Transverse colon (tissue), 4 donors: ENCODE measurements at regions not wholly inside any gene's neighbourhood (a gene's known extent, or its start where the extent isn't known, plus 50 kb on each side); places are given as distances from the start of the nearest gene placed in this dataset.
"Not testable (repeated sequence)": the region's sequence is repeated elsewhere in the genome, so short reads cannot be mapped to it uniquely, and the experiment has no call there.

Experiments used
- DNase-seq: peaks from one replicate; pipeline ENCODE4 v3.0.0-alpha.2; 2019
- H3K27ac ChIP-seq, 4 donors: fragments of 200-600 bp; sonication (generic); 2 replicates each; pipeline ENCODE4 v1.5.1; 2016 to 2018; ENCODE audit warnings: inconsistent platforms in 4 of 4
- H3K27me3 ChIP-seq: fragments of 200-600 bp; sonication (generic); 2 replicates; pipeline ENCODE4 v1.5.1; 2017; ENCODE audit warnings: inconsistent platforms
- H3K36me3 ChIP-seq, 4 donors: fragments of 200-600 bp; sonication (generic); 2 replicates each; pipeline ENCODE4 v1.5.1; 2017 to 2019; ENCODE audit warnings: inconsistent platforms in 4 of 4
- H3K4me1 ChIP-seq, 4 donors: fragments of 200-600 bp; sonication (generic); 2 replicates each; pipeline ENCODE4 v1.5.1; 2017 to 2020; ENCODE audit warnings: inconsistent platforms in 4 of 4
- H3K4me3 ChIP-seq, 4 donors: fragments of 200-600 bp; sonication (generic); 1 replicate in 1 of 4; 2 replicates in 3 of 4; pipeline versions ENCODE4 v1.5.1 to v1.6.1; 2017 to 2019; ENCODE audit warnings: inconsistent platforms in 4 of 4
- H3K9me3 ChIP-seq, 2 donors: fragments of 200-600 bp; sonication (generic); 2 replicates each; pipeline ENCODE4 v1.5.1; 2017 to 2019; ENCODE audit warnings: inconsistent platforms in 2 of 2
- CTCF ChIP-seq, 5 experiments: fragments of 200-600 bp in 3 of 5; fragments of 450-650 bp in 2 of 5; sonication (generic) in 3 of 5; IDR thresholded peaks; 1 replicate in 2 of 5; 2 replicates in 3 of 5; pipeline ENCODE4 v1.5.1; 2016 to 2017; ENCODE audit warnings: antibody characterized with exemption in 5 of 5, inconsistent platforms in 3 of 5, mild to moderate bottlenecking in 2 of 5, moderate library complexity in 1 of 5
- EP300 ChIP-seq: sonication (generic); formaldehyde crosslinking; IDR thresholded peaks from one replicate; pipeline ENCODE4 v1.6.1; 2017; ENCODE audit warnings: antibody characterized with exemption, low read depth
- POLR2A ChIP-seq: fragments of 450-650 bp; IDR thresholded peaks from one replicate; pipeline ENCODE4 v1.6.1; 2016; ENCODE audit warnings: antibody characterized with exemption, mild to moderate bottlenecking, moderate library complexity
- POLR2AphosphoS5 ChIP-seq, 3 donors: sonication (generic); formaldehyde crosslinking; IDR thresholded peaks; one replicate each; pipeline ENCODE4 v1.6.1; 2016; ENCODE audit warnings: antibody characterized with exemption in 3 of 3
- WGBS, 2 donors: methylation state at CpG; one replicate each; pipeline ENCODE4 v1.1.5; 2018; ENCODE audit warnings: low coverage in 1 of 2; 5-methylcytosine and 5-hydroxymethylcytosine counted together
- in situ Hi-C, 4 donors: fragments of 200-750 bp; cut with MboI; loops; one replicate each; pipeline versions ENCODE4 v1.15.0 to v1.15.1; 2017; ENCODE audit warnings: low sequenced_read_pairs in 3 of 4, low pct_ligation_motif_present in 1 of 4, low pct_unique_long_range_greater_than_20kb in 1 of 4
- intact Hi-C: fragments of 100-400 bp; cut with DNase I; formaldehyde crosslinking; loops from one replicate; pipeline ENCODE4 v1.15.1; 2023; ENCODE audit warnings: low total_unique reads

GRCh38 chr5:119694284-119694683 lies 64.9 kb downstream of the FAM170A start:
- Histone ChIP-seq H3K27ac (no peak overlapping the region), H3K4me1 (no peaks in the 10 kb centered on the region), H3K9me3 (peaks cover 6% of the 10 kb centered on the region in 2 donors), H3K27me3 (no peaks in the 10 kb centered on the region), H3K4me3 (no peak overlapping the region), H3K36me3 (no peaks in the 10 kb centered on the region)
- intact Hi-C loops (no loop called here), in situ Hi-C loops (no loop called here)
- no peak for TF ChIP-seq POLR2A
- TF ChIP-seq CTCF (IDR thresholded peaks at IDR 0.05), result no peak
- no peak for TF ChIP-seq POLR2AphosphoS5 (IDR thresholded peaks at IDR 0.05)
- no peak for DNase-seq
- WGBS, 2 donors, result 66% methylated on average over 3 of the region's 3 CpGs; no CpG with 5 or more reads in 1 of the 2 donors

- in situ Hi-C loops (no loop called here), intact Hi-C loops (no loop called here)
- peak; percentile 44 for DNase-seq
- Histone ChIP-seq H3K4me1 (peaks cover 0 to 13% (median 3%) of the 10 kb centered on the region in 4 donors), H3K4me3 (no peak overlapping the region), H3K9me3 (peaks cover 0 to 3% of the 10 kb centered on the region in 2 donors), H3K27ac (peak overlapping the region in 3 of 4 donors; percentile 50 to 66 (median 55)), H3K27me3 (no peaks in the 10 kb centered on the region), H3K36me3 (no peaks in the 10 kb centered on the region)
- WGBS, 2 donors, result 53 to 58% methylated on average over 6 to 9 of the region's 9 CpGs
- no peak for TF ChIP-seq CTCF (IDR thresholded peaks at IDR 0.05)
These were observed 76.7 kb downstream of the FAM170A start for GRCh38 chr5:119706049-119706448.

DNA sequence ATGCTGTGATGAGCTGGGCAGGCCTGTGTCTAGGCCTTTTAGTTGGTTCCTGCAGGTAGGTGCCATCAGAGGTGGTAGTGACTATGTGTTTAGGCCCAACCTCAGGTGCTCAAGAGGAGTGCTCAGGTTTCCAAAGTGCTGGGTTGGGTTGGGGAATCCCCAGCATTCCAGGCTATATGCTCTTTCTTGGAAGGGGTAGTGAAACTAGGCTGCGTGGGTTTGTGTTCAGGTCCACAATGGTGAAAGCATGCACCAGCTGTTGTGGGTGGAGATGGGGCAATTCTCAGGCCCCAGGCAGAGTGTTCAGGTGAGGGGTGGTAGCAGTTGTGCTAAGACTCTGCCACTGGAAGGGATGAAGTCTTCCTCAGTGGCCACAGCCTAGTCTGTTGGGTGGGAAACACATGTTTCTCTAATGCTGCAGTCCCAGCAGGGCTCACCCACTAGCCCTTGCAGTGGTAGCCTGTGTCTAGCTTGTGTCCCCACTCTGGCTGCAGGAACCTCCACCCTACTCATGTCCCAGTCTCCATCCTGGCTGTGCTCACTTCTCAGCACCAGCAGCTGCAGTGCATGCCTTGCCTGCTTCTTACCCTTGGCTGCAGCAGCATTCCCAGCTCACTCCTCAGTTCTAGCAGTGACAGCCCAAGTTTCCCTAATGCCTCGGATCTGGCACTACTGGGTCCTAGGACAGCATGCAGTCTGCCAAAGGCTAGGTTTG lies 78.9 kb downstream of the FAM170A start:
- Histone ChIP-seq H3K4me3 (no peak overlapping the region), H3K27me3 (no peaks in the 10 kb centered on the region), H3K9me3 (peaks cover 0 to 3% of the 10 kb centered on the region in 2 donors), H3K4me1 (peaks cover 0 to 13% (median 3%) of the 10 kb centered on the region in 4 donors), H3K27ac (no peak overlapping the region), H3K36me3 (no peaks in the 10 kb centered on the region)
- TF ChIP-seq EP300, result no peak
- in situ Hi-C loops, result no loop called here
- no peak for DNase-seq
- intact Hi-C loops, result no loop called here
- 87% methylated on average over 2 of the region's 2 CpGs; no CpG with 5 or more reads in 1 of the 2 donors for WGBS, 2 donors

DNA sequence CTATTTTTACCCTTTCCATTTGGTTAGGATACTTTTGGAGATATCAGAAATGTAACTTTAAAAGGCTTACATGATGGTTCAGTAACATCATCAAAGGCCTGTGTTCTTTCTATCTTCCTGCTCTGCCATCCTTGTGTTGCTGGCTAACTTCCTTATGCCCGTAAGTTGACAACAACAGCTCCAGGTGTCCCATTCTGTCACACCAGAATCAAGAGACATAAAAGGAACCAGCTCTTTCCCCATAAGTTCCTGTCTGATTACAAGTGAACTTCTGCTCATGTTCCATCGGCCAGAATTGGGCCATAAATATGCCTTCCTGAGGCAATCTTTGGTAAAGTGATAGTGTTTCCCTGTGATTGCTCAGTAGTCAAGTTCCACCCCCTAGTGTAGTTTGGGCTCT lies 92.4 kb downstream of the FAM170A start:
- H3K4me1 ChIP-seq, result no peaks in the 10 kb centered on the region
- in situ Hi-C loops, result no loop called here
- intact Hi-C loops, result no loop called here
- H3K4me3 ChIP-seq, result no peak overlapping the region
- H3K36me3 ChIP-seq, result no peaks in the 10 kb centered on the region
- no peak overlapping the region for H3K27ac ChIP-seq
- H3K27me3 ChIP-seq, result no peaks in the 10 kb centered on the region
- H3K9me3 ChIP-seq, result no peaks in the 10 kb centered on the region
- no peak for TF ChIP-seq CTCF (IDR thresholded peaks at IDR 0.05)
- no peak for TF ChIP-seq POLR2A
- TF ChIP-seq EP300, result no peak
- no peak for TF ChIP-seq POLR2AphosphoS5 (IDR thresholded peaks at IDR 0.05)
- 33 to 36% methylated on average over 1 to 2 of the region's 2 CpGs for WGBS, 2 donors
- no peak for DNase-seq

- H3K4me3 ChIP-seq, H3K4me1 ChIP-seq, H3K27ac ChIP-seq, H3K27me3 ChIP-seq, DNase-seq, intact Hi-C loops, H3K9me3 ChIP-seq, H3K36me3 ChIP-seq: not testable (repeated sequence)
- 60 to 77% methylated on average over 2 of the region's 2 CpGs for WGBS, 2 donors
- in situ Hi-C loops, result loop anchor here in 1 of 4 donors (25.0 kb wide), 1 partner anchor 238 kb away; no protein-coding TSS in a partner anchor
These were observed 95.9 kb downstream of the FAM170A start for GRCh38 chr5:119725291-119725690.
